OCI-LY1 (cell line): ENCODE measurements at regions not wholly inside any gene's neighbourhood (a gene's known extent, or its start where the extent isn't known, plus 50 kb on each side); places are given as distances from the start of the nearest gene placed in this dataset.

Experiments used
- H2AFZ ChIP-seq: fragments of 200-600 bp; sonication (generic), shearing (Covaris generic); 2 replicates; pipeline ENCODE4 v1.6.0; 2014; ENCODE audit warnings: antibody characterized with exemption, mild to moderate bottlenecking, low read length
- H3F3A ChIP-seq: fragments of 200-600 bp; sonication (generic), shearing (Covaris generic); 2 replicates; pipeline ENCODE4 v1.6.0; 2014; ENCODE audit warnings: mild to moderate bottlenecking, antibody characterized with exemption, low read length, moderate library complexity; ENCODE audit not compliant: insufficient read depth
- H3K27ac ChIP-seq: fragments of 200-600 bp; sonication (generic); 2 replicates; pipeline ENCODE4 v1.5.1; 2014; ENCODE audit warnings: low read length, mixed run types, mild to moderate bottlenecking, low read depth; ENCODE audit not compliant: poor library complexity, severe bottlenecking
- H3K27me3 ChIP-seq: fragments of 200-600 bp; sonication (generic); 2 replicates; pipeline ENCODE4 v1.6.0; 2014; ENCODE audit warnings: antibody characterized with exemption, mild to moderate bottlenecking, low read length, moderate library complexity; ENCODE audit not compliant: insufficient read depth
- H3K36me3 ChIP-seq: fragments of 200-600 bp; sonication (generic); 2 replicates; pipeline ENCODE4 v1.6.1; 2014; ENCODE audit warnings: mild to moderate bottlenecking, antibody characterized with exemption, low read length, moderate library complexity, mixed read lengths; ENCODE audit not compliant: insufficient read depth
- H3K4me1 ChIP-seq: fragments of 200-600 bp; sonication (generic); 2 replicates; pipeline ENCODE4 v1.5.1; 2014; ENCODE audit warnings: mild to moderate bottlenecking, low read length, moderate library complexity; ENCODE audit not compliant: insufficient read depth, severe bottlenecking
- H3K4me2 ChIP-seq: fragments of 200-600 bp; sonication (generic), shearing (Covaris generic); 2 replicates; pipeline ENCODE4 v1.6.1; 2014; ENCODE audit warnings: low read length
- H3K4me3 ChIP-seq: fragments of 200-600 bp; sonication (generic); 2 replicates; pipeline ENCODE4 v1.5.1; 2014; ENCODE audit warnings: low read length, low read depth, mild to moderate bottlenecking, mixed read lengths; ENCODE audit not compliant: poor library complexity, severe bottlenecking
- H3K79me2 ChIP-seq: fragments of 200-600 bp; shearing (Covaris generic); 2 replicates; pipeline ENCODE4 v1.6.1; 2016; ENCODE audit warnings: mixed run types, low read length, mixed read lengths; ENCODE audit not compliant: insufficient read depth
- H3K9ac ChIP-seq: fragments of 200-600 bp; sonication (generic), shearing (Covaris generic); 2 replicates; pipeline ENCODE4 v1.6.1; 2014; ENCODE audit warnings: mild to moderate bottlenecking, low read length, mixed read lengths
- H3K9me2 ChIP-seq: fragments of 200-600 bp; sonication (generic), shearing (Covaris generic); 2 replicates; pipeline ENCODE4 v1.6.1; 2014; ENCODE audit warnings: low read depth, mild to moderate bottlenecking, low read length, mixed read lengths
- H3K9me3 ChIP-seq: fragments of 200-600 bp; shearing (Covaris generic); 2 replicates; pipeline ENCODE4 v1.6.1; 2014; ENCODE audit warnings: low read length, mixed read lengths
- H4K20me1 ChIP-seq: fragments of 200-600 bp; sonication (generic), shearing (Covaris generic); 2 replicates; pipeline ENCODE4 v1.6.0; 2016; ENCODE audit warnings: mild to moderate bottlenecking, low read length; ENCODE audit not compliant: insufficient read depth
- EZH2 ChIP-seq: fragments of 200-600 bp; sonication (generic), shearing (Covaris generic); IDR thresholded peaks from 2 replicates; pipeline ENCODE4 v1.8.0; 2017; ENCODE audit warnings: borderline replicate concordance, mixed run types, mild to moderate bottlenecking, antibody characterized with exemption, low read length, moderate library complexity, mixed read lengths
- TF ChIP-seq, protein P1 (sequence below): fragments of 200-600 bp; sonication (generic), shearing (Covaris generic); IDR thresholded peaks from 2 replicates; pipeline ENCODE4 v1.5.1; 2017; ENCODE audit warnings: mild to moderate bottlenecking, antibody characterized with exemption, low read length, moderate library complexity, mixed read lengths

- Histone ChIP-seq H3K79me2 (no peaks in the 10 kb centered on the region), H2AFZ (no peak overlapping the region), H4K20me1 (no peaks in the 10 kb centered on the region), H3K9ac (no peak overlapping the region), H3K27ac (no peak overlapping the region), H3K36me3 (no peaks in the 10 kb centered on the region), H3K9me2 (no peaks in the 10 kb centered on the region), H3K4me2 (no peak overlapping the region), H3F3A (no peaks in the 10 kb centered on the region), H3K9me3 (no peaks in the 10 kb centered on the region), H3K4me1 (no peaks in the 10 kb centered on the region), H3K4me3 (no peak overlapping the region), H3K27me3 (no peaks in the 10 kb centered on the region)
- TF ChIP-seq, protein P1, sequence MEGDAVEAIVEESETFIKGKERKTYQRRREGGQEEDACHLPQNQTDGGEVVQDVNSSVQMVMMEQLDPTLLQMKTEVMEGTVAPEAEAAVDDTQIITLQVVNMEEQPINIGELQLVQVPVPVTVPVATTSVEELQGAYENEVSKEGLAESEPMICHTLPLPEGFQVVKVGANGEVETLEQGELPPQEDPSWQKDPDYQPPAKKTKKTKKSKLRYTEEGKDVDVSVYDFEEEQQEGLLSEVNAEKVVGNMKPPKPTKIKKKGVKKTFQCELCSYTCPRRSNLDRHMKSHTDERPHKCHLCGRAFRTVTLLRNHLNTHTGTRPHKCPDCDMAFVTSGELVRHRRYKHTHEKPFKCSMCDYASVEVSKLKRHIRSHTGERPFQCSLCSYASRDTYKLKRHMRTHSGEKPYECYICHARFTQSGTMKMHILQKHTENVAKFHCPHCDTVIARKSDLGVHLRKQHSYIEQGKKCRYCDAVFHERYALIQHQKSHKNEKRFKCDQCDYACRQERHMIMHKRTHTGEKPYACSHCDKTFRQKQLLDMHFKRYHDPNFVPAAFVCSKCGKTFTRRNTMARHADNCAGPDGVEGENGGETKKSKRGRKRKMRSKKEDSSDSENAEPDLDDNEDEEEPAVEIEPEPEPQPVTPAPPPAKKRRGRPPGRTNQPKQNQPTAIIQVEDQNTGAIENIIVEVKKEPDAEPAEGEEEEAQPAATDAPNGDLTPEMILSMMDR = no peak
- no peak for TF ChIP-seq EZH2
These were observed 635.0 kb upstream of the TENM3 start for GRCh38 chr4:181608181-181608580.

- no peak overlapping the region for H3K4me3 ChIP-seq
- no peak overlapping the region for H3K27ac ChIP-seq
These were observed 632.0 kb upstream of the TENM3 start for GRCh38 chr4:181611033-181611711.

GRCh38 chr4:181611946-181612600, 631.1 kb upstream of the TENM3 start:
- Histone ChIP-seq H3K9ac (no peak overlapping the region), H3K36me3 (no peaks in the 10 kb centered on the region), H3K9me2 (no peaks in the 10 kb centered on the region), H3K27ac (no peak overlapping the region), H3K27me3 (no peaks in the 10 kb centered on the region), H3K9me3 (no peaks in the 10 kb centered on the region), H3K4me1 (no peaks in the 10 kb centered on the region), H4K20me1 (no peaks in the 10 kb centered on the region), H3K4me3 (no peak overlapping the region), H3K79me2 (no peaks in the 10 kb centered on the region), H2AFZ (no peak overlapping the region), H3F3A (no peaks in the 10 kb centered on the region), H3K4me2 (no peak overlapping the region)
- TF ChIP-seq, protein P1 = no peak
- no peak for TF ChIP-seq EZH2

More at GRCh38 chr4:181611033-181611711, 632.0 kb upstream of the TENM3 start:
- Histone ChIP-seq H3K9ac (no peak overlapping the region), H4K20me1 (no peaks in the 10 kb centered on the region), H2AFZ (no peak overlapping the region), H3K4me2 (no peak overlapping the region), H3K4me1 (no peaks in the 10 kb centered on the region), H3K36me3 (no peaks in the 10 kb centered on the region), H3F3A (no peaks in the 10 kb centered on the region), H3K9me3 (no peaks in the 10 kb centered on the region), H3K79me2 (no peaks in the 10 kb centered on the region), H3K27me3 (no peaks in the 10 kb centered on the region), H3K9me2 (no peaks in the 10 kb centered on the region)
- TF ChIP-seq EZH2 = no peak
- TF ChIP-seq, protein P1 = no peak
